PC-3 (cell line): ENCODE measurements at regions not wholly inside any gene's neighbourhood (a gene's known extent, or its start where the extent isn't known, plus 50 kb on each side); places are given as distances from the start of the nearest gene placed in this dataset.

Source experiments
- CTCF ChIP-seq: fragments of 300-600 bp; sonication (generic); conservative IDR thresholded peaks from 2 replicates; pipeline ENCODE4 v1.5.1; 2017; ENCODE audit warnings: antibody characterized with exemption, low read depth, mild to moderate bottlenecking, low read length
- EZH2 ChIP-seq: fragments of 300-600 bp; sonication (generic); IDR thresholded peaks from one replicate; pipeline ENCODE4 v1.6.1; 2017; ENCODE audit warnings: antibody characterized with exemption, mild to moderate bottlenecking, low read length; ENCODE audit not compliant: unreplicated experiment
- EZH2phosphoT487 ChIP-seq: fragments of 300-600 bp; sonication (generic); IDR thresholded peaks from 2 replicates; pipeline ENCODE4 v1.6.1; 2018; ENCODE audit warnings: mild to moderate bottlenecking, antibody characterized with exemption, low read length, borderline replicate concordance

DNA sequence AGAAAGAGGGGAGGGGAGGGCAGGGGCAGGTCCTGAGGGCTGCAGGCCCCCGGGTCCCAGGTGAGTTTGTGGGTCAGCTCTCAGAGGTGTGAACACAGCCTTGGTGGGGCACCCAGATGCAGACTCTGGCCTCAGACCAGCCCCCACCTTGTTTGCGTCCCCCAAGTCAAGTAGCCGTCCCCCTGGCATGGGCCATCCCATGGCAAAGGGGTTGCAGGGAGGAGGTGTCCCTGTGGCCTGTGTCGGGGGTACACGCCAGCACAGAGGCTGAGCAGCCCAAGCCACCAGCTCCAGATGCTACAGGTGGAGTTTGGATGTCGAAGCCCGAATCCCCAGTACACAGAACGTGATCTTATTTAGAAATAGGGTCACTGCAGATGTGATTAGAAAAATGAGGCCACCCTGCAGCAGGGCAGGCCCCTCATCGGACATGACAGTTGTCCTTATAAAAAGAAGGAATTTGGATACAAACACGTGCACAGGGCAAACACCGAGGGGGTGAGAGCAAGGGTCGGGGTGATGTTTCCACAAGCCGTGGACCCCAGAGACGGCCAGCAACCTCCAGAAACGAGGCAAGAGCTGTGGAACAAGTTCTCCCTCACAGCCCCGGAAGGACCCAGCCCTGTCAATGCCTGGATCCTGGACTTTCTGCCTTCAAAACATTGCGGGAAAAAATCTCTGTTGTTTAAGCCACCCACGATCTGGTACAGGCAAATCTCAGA, 141.2 kb upstream of the C14orf180 start:
- TF ChIP-seq EZH2phosphoT487 (no peak), EZH2 (no peak), CTCF (no peak)
